ENCODE measurements at regions not wholly inside any gene's neighbourhood (a gene's known extent, or its start where the extent isn't known, plus 50 kb on each side); places are given as distances from the start of the nearest gene placed in this dataset.

DNA sequence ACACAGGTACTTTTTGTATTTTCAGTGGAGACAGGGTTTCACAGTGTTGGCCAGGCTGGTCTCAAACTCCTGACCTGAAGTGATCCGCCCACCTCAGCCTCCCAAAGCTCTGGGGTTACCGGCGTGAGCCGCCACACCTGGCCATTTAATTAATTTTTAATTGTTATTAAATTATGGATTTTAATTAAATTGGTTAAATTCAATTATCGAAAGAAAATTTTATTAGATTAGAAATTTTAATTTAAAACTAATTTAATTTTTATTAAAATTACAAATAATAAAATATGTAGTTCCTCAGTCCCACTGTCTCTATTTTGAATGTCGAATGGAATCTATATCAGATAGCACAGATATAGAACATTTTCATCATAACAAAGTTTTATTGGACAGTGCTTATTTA is 416.5 kb downstream of the GABRG2 start:
- TF ChIP-seq, protein P1, sequence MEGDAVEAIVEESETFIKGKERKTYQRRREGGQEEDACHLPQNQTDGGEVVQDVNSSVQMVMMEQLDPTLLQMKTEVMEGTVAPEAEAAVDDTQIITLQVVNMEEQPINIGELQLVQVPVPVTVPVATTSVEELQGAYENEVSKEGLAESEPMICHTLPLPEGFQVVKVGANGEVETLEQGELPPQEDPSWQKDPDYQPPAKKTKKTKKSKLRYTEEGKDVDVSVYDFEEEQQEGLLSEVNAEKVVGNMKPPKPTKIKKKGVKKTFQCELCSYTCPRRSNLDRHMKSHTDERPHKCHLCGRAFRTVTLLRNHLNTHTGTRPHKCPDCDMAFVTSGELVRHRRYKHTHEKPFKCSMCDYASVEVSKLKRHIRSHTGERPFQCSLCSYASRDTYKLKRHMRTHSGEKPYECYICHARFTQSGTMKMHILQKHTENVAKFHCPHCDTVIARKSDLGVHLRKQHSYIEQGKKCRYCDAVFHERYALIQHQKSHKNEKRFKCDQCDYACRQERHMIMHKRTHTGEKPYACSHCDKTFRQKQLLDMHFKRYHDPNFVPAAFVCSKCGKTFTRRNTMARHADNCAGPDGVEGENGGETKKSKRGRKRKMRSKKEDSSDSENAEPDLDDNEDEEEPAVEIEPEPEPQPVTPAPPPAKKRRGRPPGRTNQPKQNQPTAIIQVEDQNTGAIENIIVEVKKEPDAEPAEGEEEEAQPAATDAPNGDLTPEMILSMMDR (IDR thresholded peaks at IDR 0.05; ENCODE audit: poor library complexity): no peak
- TF ChIP-seq EZH2 (IDR thresholded peaks at IDR 0.05; ENCODE audit: borderline replicate concordance): no peak
